H9 (cell line): ENCODE measurements at regions not wholly inside any gene's neighbourhood (a gene's known extent, or its start where the extent isn't known, plus 50 kb on each side); places are given as distances from the start of the nearest gene placed in this dataset.

Source experiments
- DNase-seq: peaks from one replicate; pipeline ENCODE4 v3.0.0-alpha.2; 2017
- H2AFZ ChIP-seq: one replicate; pipeline ENCODE4 v1.6.1; 2013; ENCODE audit warnings: mild to moderate bottlenecking, low read length, control low read depth, moderate library complexity
- H2AK5ac ChIP-seq: 2 replicates; pipeline ENCODE4 v1.6.1; 2013; ENCODE audit warnings: low read length, control low read depth, mixed read lengths; ENCODE audit not compliant: insufficient read length
- H2BK120ac ChIP-seq: one replicate; pipeline ENCODE4 v1.6.1; 2013; ENCODE audit warnings: low read depth, mild to moderate bottlenecking, low read length, control low read depth, inconsistent platforms; ENCODE audit not compliant: poor library complexity, severe bottlenecking
- H2BK12ac ChIP-seq: 2 replicates; pipeline ENCODE4 v1.6.1; 2013; ENCODE audit warnings: low read length, control low read depth, mixed read lengths, low read depth; ENCODE audit not compliant: insufficient read length
- H2BK15ac ChIP-seq: 2 replicates; pipeline ENCODE4 v1.6.1; 2013; ENCODE audit warnings: low read depth, low read length, control low read depth
- H2BK20ac ChIP-seq: one replicate; pipeline ENCODE4 v1.6.1; 2013; ENCODE audit warnings: low read depth, mild to moderate bottlenecking, low read length, control low read depth, inconsistent platforms; ENCODE audit not compliant: poor library complexity, severe bottlenecking
- H2BK5ac ChIP-seq: 2 replicates; pipeline ENCODE4 v1.6.1; 2013; ENCODE audit warnings: low read length, control low read depth, mixed read lengths; ENCODE audit not compliant: insufficient read length
- H3K14ac ChIP-seq: 2 replicates; pipeline ENCODE4 v1.6.1; 2013; ENCODE audit warnings: low read length, control low read depth; ENCODE audit not compliant: insufficient read depth
- H3K18ac ChIP-seq: 2 replicates; pipeline ENCODE4 v1.6.1; 2013; ENCODE audit warnings: low read depth, mild to moderate bottlenecking, mixed read lengths, low read length, control low read depth; ENCODE audit not compliant: insufficient read length
- H3K23ac ChIP-seq: 2 replicates; pipeline ENCODE4 v1.6.1; 2013; ENCODE audit warnings: low read length, control low read depth, mixed read lengths, low read depth; ENCODE audit not compliant: insufficient read length
- H3K23me2 ChIP-seq: 2 replicates; pipeline ENCODE4 v1.6.1; 2013; ENCODE audit warnings: low read depth, mild to moderate bottlenecking, mixed read lengths, low read length, control low read depth; ENCODE audit not compliant: insufficient read length, poor library complexity, severe bottlenecking
- H3K27ac ChIP-seq: 2 replicates; pipeline ENCODE4 v1.5.1; 2013; ENCODE audit warnings: low read length, control low read depth, mixed read lengths, low read depth; ENCODE audit not compliant: insufficient read length
- H3K27me3 ChIP-seq: 2 replicates; pipeline ENCODE4 v1.6.1; 2013; ENCODE audit warnings: low read length, control low read depth, inconsistent platforms; ENCODE audit not compliant: insufficient read depth
- H3K4ac ChIP-seq: 2 replicates; pipeline ENCODE4 v1.6.1; 2013; ENCODE audit warnings: low read depth, mild to moderate bottlenecking, control low read depth, inconsistent platforms, low read length, moderate library complexity
- H3K4me1 ChIP-seq: 2 replicates; pipeline ENCODE4 v1.6.1; 2013; ENCODE audit warnings: low read length, control low read depth, inconsistent platforms; ENCODE audit not compliant: insufficient read depth
- H3K4me2 ChIP-seq: 2 replicates; pipeline ENCODE4 v1.6.1; 2013; ENCODE audit warnings: low read length, control low read depth, mixed read lengths; ENCODE audit not compliant: insufficient read length, insufficient read depth
- H3K56ac ChIP-seq: 2 replicates; pipeline ENCODE4 v1.6.1; 2013; ENCODE audit warnings: low read depth, mild to moderate bottlenecking, mixed read lengths, low read length, control low read depth; ENCODE audit not compliant: insufficient read length
- H3K79me1 ChIP-seq: 2 replicates; pipeline ENCODE4 v1.6.1; 2013; ENCODE audit warnings: low read depth, mild to moderate bottlenecking, moderate library complexity, low read length, control low read depth, inconsistent platforms; ENCODE audit not compliant: insufficient read depth, poor library complexity, severe bottlenecking
- H3K79me2 ChIP-seq: 2 replicates; pipeline ENCODE4 v1.6.1; 2013; ENCODE audit warnings: low read length, control low read depth, inconsistent platforms; ENCODE audit not compliant: insufficient read depth
- H3K9ac ChIP-seq: 2 replicates; pipeline ENCODE4 v1.6.1; 2013; ENCODE audit warnings: low read length, control low read depth, mixed read lengths; ENCODE audit not compliant: insufficient read length; ENCODE audit errors: extremely low read depth
- H3K9me3 ChIP-seq: one replicate; pipeline ENCODE4 v1.6.1; 2013; ENCODE audit warnings: low read depth, low read length, inconsistent platforms; ENCODE audit not compliant: control insufficient read depth
- H3T11ph ChIP-seq: one replicate; pipeline ENCODE4 v1.6.1; 2013; ENCODE audit warnings: mild to moderate bottlenecking, low read length, control low read depth, inconsistent platforms
- H4K20me1 ChIP-seq: one replicate; pipeline ENCODE4 v1.6.1; 2013; ENCODE audit not compliant: control insufficient read depth, insufficient read length, insufficient read depth
- H4K5ac ChIP-seq: 2 replicates; pipeline ENCODE4 v1.6.1; 2013; ENCODE audit warnings: low read depth, mild to moderate bottlenecking, mixed read lengths, low read length, control low read depth; ENCODE audit not compliant: insufficient read length
- H4K8ac ChIP-seq: replicated peaks from 2 replicates; pipeline ENCODE4 v1.6.1; 2013; ENCODE audit warnings: low read length, control low read depth, mixed read lengths, low read depth; ENCODE audit not compliant: insufficient read length
- H4K91ac ChIP-seq: 2 replicates; pipeline ENCODE4 v1.6.1; 2013; ENCODE audit warnings: low read depth, mild to moderate bottlenecking, moderate library complexity, mixed read lengths, low read length, control low read depth; ENCODE audit not compliant: insufficient read length
- H3K27ac Mint-ChIP-seq, 3 experiments: 2 replicates in 2 of 3; 3 replicates in 1 of 3; pipeline ENCODE4 v1.8.0; 2020 to 2021; ENCODE audit warnings: mixed read lengths in 3 of 3, mild to moderate bottlenecking in 1 of 3, moderate library complexity in 1 of 3
- H3K27me3 Mint-ChIP-seq: 2 replicates; pipeline ENCODE4 v1.8.0; 2021; ENCODE audit warnings: low read depth, mild to moderate bottlenecking, moderate library complexity, mixed read lengths
- H3K36me3 Mint-ChIP-seq, 3 experiments: 2 replicates in 2 of 3; 3 replicates in 1 of 3; pipeline ENCODE4 v1.8.0; 2020 to 2021; ENCODE audit warnings: low read depth in 3 of 3, mixed read lengths in 3 of 3; ENCODE audit not compliant: insufficient read depth in 1 of 3
- H3K4me1 Mint-ChIP-seq, 2 experiments: 2 replicates each; pipeline ENCODE4 v1.8.0; 2020; ENCODE audit warnings: mixed read lengths in 2 of 2
- H3K4me3 Mint-ChIP-seq, 2 experiments: 2 replicates in 1 of 2; 3 replicates in 1 of 2; pipeline ENCODE4 v1.8.0; 2020 to 2021; ENCODE audit warnings: mild to moderate bottlenecking in 2 of 2, mixed read lengths in 2 of 2, moderate library complexity in 1 of 2
- H3K9me3 Mint-ChIP-seq, 2 experiments: 2 replicates in 1 of 2; 3 replicates in 1 of 2; pipeline ENCODE4 v1.8.0; 2020; ENCODE audit warnings: mild to moderate bottlenecking in 2 of 2, mixed read lengths in 2 of 2, moderate library complexity in 1 of 2
- CTCF ChIP-seq: fragments of 200-600 bp; sonication (generic); conservative IDR thresholded peaks from 3 replicates; pipeline ENCODE4 v1.8.0; 2021; ENCODE audit warnings: antibody characterized with exemption, mild to moderate bottlenecking
- WGBS: extraction: QIAGEN DNeasy Blood & Tissue Kit; methylation state at CpG from one replicate; pipeline ENCODE4 v1.1.7; 2013; ENCODE audit warnings: missing lambda C conversion rate, low lambda C conversion rate, mixed read lengths; ENCODE audit not compliant: insufficient read length; ENCODE audit errors: extremely low coverage; 5-methylcytosine and 5-hydroxymethylcytosine counted together

DNA sequence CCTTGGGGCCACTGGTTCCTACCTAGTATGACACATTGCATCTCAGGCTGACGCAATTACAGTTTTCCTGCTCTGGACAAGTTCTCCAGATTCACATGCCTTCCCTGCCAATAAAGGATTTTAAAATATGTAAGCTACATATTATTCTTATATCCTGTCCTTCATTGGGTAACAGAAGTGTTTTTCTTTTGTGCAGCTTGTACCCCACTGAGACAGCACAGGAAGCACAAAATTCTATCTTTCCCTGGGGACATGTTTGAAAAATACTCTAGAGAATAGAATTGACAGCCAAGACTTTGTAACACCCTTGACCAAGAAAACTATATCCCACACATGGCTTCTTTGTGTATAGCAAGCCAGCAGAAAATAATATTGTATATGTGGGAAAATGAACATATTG lies 456.8 kb downstream of the MAFB start:
- Mint-ChIP-seq H3K27ac (no peak overlapping the region), H3K27me3 (no peaks in the 10 kb centered on the region), H3K4me3 (no peak overlapping the region), H3K9me3 (no peaks in the 10 kb centered on the region), H3K4me1 (peaks cover 3 to 8% of the 10 kb centered on the region in 2 experiments; a peak in 2 of 4 replicates), H3K36me3 (peaks cover 0 to 8% (median 0%) of the 10 kb centered on the region in 3 experiments; a peak in 2 of 7 replicates)
- Histone ChIP-seq H2BK12ac (no peak overlapping the region), H3K9ac (no peak overlapping the region), H3K4me2 (no peak overlapping the region), H4K20me1 (no peaks in the 10 kb centered on the region), H4K91ac (no peak overlapping the region), H3K9me3 (no peaks in the 10 kb centered on the region), H3K14ac (no peak overlapping the region), H3K4ac (no peak overlapping the region), H3K79me1 (no peaks in the 10 kb centered on the region), H2AK5ac (no peak overlapping the region), H2AFZ (no peak overlapping the region), H3K18ac (no peak overlapping the region), H3K23ac (no peak overlapping the region), H2BK5ac (no peak overlapping the region), H3T11ph (no peak overlapping the region), H3K4me1 (peaks cover 4% of the 10 kb centered on the region; the same call in 1 of the 2 replicates), H2BK20ac (no peak overlapping the region), H2BK15ac (no peak overlapping the region), H3K23me2 (no peaks in the 10 kb centered on the region), H3K27me3 (no peaks in the 10 kb centered on the region), H3K56ac (no peak overlapping the region), H3K79me2 (no peaks in the 10 kb centered on the region), H4K5ac (no peak overlapping the region), H3K27ac (no peak overlapping the region), H4K8ac (no peak overlapping the region), H2BK120ac (no peak overlapping the region)
- no peak for DNase-seq
- no CpG with 5 or more reads among the region's 1 CpG for WGBS
- TF ChIP-seq CTCF = no peak
